ENCODE measurements at regions not wholly inside any gene's neighbourhood (a gene's known extent, or its start where the extent isn't known, plus 50 kb on each side); places are given as distances from the start of the nearest gene placed in this dataset.
"Not testable (repeated sequence)": the region's sequence is repeated elsewhere in the genome, so short reads cannot be mapped to it uniquely, and the experiment has no call there.

- DNase-seq = no peak
These were observed 1331.5 kb downstream of the CDH8 start for GRCh38 chr16:60704726-60705125.

GRCh38 chr16:60703096-60703495 is 1333.1 kb downstream of the CDH8 start:
- no peak for DNase-seq

More at GRCh38 chr16:60704726-60705125, 1331.5 kb downstream of the CDH8 start:
- no peak for TF ChIP-seq GATA1 (IDR thresholded peaks at IDR 0.05; ENCODE audit: low read depth, low read length)
- no peak for TF ChIP-seq POLR2A (IDR thresholded peaks at IDR 0.05; ENCODE audit: low read length)

GRCh38 chr16:60686824-60687223 is 1349.4 kb downstream of the CDH8 start:
- no peak for TF ChIP-seq POLR2A (IDR thresholded peaks at IDR 0.05; ENCODE audit: low read length)
- TF ChIP-seq GATA1 (IDR thresholded peaks at IDR 0.05; ENCODE audit: low read depth, low read length) = no peak
- DNase-seq = no peak

More at GRCh38 chr16:60703096-60703495, 1333.1 kb downstream of the CDH8 start:
- TF ChIP-seq POLR2A (IDR thresholded peaks at IDR 0.05; ENCODE audit: low read length) = no peak
- no peak for TF ChIP-seq GATA1 (IDR thresholded peaks at IDR 0.05; ENCODE audit: low read depth, low read length)

- DNase-seq = no peak
- TF ChIP-seq GATA1 (IDR thresholded peaks at IDR 0.05; ENCODE audit: low read depth, low read length) (no peak), POLR2A (IDR thresholded peaks at IDR 0.05; ENCODE audit: low read length) (no peak)
These were observed 1352.2 kb downstream of the CDH8 start for GRCh38 chr16:60684002-60684401.

- DNase-seq = no peak
- TF ChIP-seq POLR2A (IDR thresholded peaks at IDR 0.05; ENCODE audit: low read length) (no peak), GATA1 (IDR thresholded peaks at IDR 0.05; ENCODE audit: low read depth, low read length) (no peak)
These were observed 1354.0 kb downstream of the CDH8 start for GRCh38 chr16:60682219-60682618.

- TF ChIP-seq POLR2A (IDR thresholded peaks at IDR 0.05; ENCODE audit: low read length) = no peak
- TF ChIP-seq GATA1 (IDR thresholded peaks at IDR 0.05; ENCODE audit: low read depth, low read length) = no peak
- no peak for DNase-seq
These were observed 1355.2 kb downstream of the CDH8 start for GRCh38 chr16:60681043-60681442.

- no peak for DNase-seq
- TF ChIP-seq POLR2A (IDR thresholded peaks at IDR 0.05; ENCODE audit: low read length) = no peak
- no peak for TF ChIP-seq GATA1 (IDR thresholded peaks at IDR 0.05; ENCODE audit: low read depth, low read length)
These were observed 1361.2 kb downstream of the CDH8 start for GRCh38 chr16:60675022-60675421.

- TF ChIP-seq GATA1 (IDR thresholded peaks at IDR 0.05; ENCODE audit: low read depth, low read length) (no peak), POLR2A (IDR thresholded peaks at IDR 0.05; ENCODE audit: low read length) (no peak)
- no peak for DNase-seq
These were observed 1362.0 kb downstream of the CDH8 start for GRCh38 chr16:60674241-60674640.

- DNase-seq = no peak
These were observed 1380.6 kb downstream of the CDH8 start for GRCh38 chr16:60655514-60656153.

GRCh38 chr16:60651346-60651745 is 1384.9 kb downstream of the CDH8 start:
- TF ChIP-seq POLR2A (IDR thresholded peaks at IDR 0.05; ENCODE audit: low read length) (no peak), GATA1 (IDR thresholded peaks at IDR 0.05; ENCODE audit: low read depth, low read length) (no peak)
- no peak for DNase-seq

More at GRCh38 chr16:60655514-60656153, 1380.6 kb downstream of the CDH8 start:
- TF ChIP-seq GATA1 (IDR thresholded peaks at IDR 0.05; ENCODE audit: low read depth, low read length) (no peak), POLR2A (IDR thresholded peaks at IDR 0.05; ENCODE audit: low read length) (no peak)

- no peak for DNase-seq
- TF ChIP-seq POLR2A (IDR thresholded peaks at IDR 0.05; ENCODE audit: low read length) (no peak), GATA1 (IDR thresholded peaks at IDR 0.05; ENCODE audit: low read depth, low read length) (no peak)
These were observed 1387.9 kb downstream of the CDH8 start for GRCh38 chr16:60648290-60648689.

GRCh38 chr16:60647388-60647787 is 1388.8 kb downstream of the CDH8 start:
- not testable (repeated sequence) for DNase-seq

- DNase-seq = no peak
- TF ChIP-seq POLR2A (IDR thresholded peaks at IDR 0.05; ENCODE audit: low read length) (no peak), GATA1 (IDR thresholded peaks at IDR 0.05; ENCODE audit: low read depth, low read length) (no peak)
These were observed 1389.6 kb downstream of the CDH8 start for GRCh38 chr16:60646631-60647030.

GRCh38 chr16:60645541-60645940 is 1390.7 kb downstream of the CDH8 start:
- TF ChIP-seq POLR2A (IDR thresholded peaks at IDR 0.05; ENCODE audit: low read length) = no peak
- TF ChIP-seq GATA1 (IDR thresholded peaks at IDR 0.05; ENCODE audit: low read depth, low read length) = no peak
- no peak for DNase-seq

- no peak for DNase-seq
- TF ChIP-seq POLR2A (IDR thresholded peaks at IDR 0.05; ENCODE audit: low read length) = no peak
- TF ChIP-seq GATA1 (IDR thresholded peaks at IDR 0.05; ENCODE audit: low read depth, low read length) = no peak
These were observed 1393.3 kb downstream of the CDH8 start for GRCh38 chr16:60642956-60643355.
